ENCODE measurements at regions not wholly inside any gene's neighbourhood (a gene's known extent, or its start where the extent isn't known, plus 50 kb on each side); places are given as distances from the start of the nearest gene placed in this dataset.

- Histone ChIP-seq H3K27ac (ENCODE audit: low read depth) (no peak overlapping the region), H3F3A (replicated peaks; ENCODE audit: low read depth) (no peaks in the 10 kb centered on the region), H3K4me3 (no peak overlapping the region), H3K9me2 (ENCODE audit: insufficient read depth) (no peaks in the 10 kb centered on the region; the same call in 1 of the 2 replicates), H3K4me2 (no peak overlapping the region), H3K27me3 (ENCODE audit: insufficient read depth) (no peaks in the 10 kb centered on the region), H3K4me1 (ENCODE audit: insufficient read depth) (peaks cover 10% of the 10 kb centered on the region; the same call in 1 of the 2 replicates), H3K36me3 (ENCODE audit: insufficient read depth) (no peaks in the 10 kb centered on the region), H4K20me1 (replicated peaks; ENCODE audit: insufficient read depth) (no peaks in the 10 kb centered on the region), H3K79me2 (replicated peaks; ENCODE audit: insufficient read depth) (no peaks in the 10 kb centered on the region), H2AFZ (no peak overlapping the region)
- no peak for ATAC-seq
- H3K27ac Mint-ChIP-seq: no peak overlapping the region
- peaks cover 3% of the 10 kb centered on the region for H3K27me3 Mint-ChIP-seq (ENCODE audit: insufficient read depth, low read depth, poor library complexity)
- H3K36me3 Mint-ChIP-seq (ENCODE audit: low read depth): no peaks in the 10 kb centered on the region
- H3K4me1 Mint-ChIP-seq: peaks cover 10% of the 10 kb centered on the region
- H3K4me3 Mint-ChIP-seq: no peak overlapping the region
- H3K9me3 Mint-ChIP-seq: 0 out of 3 replicates have a peak, but pooled peaks cover 3% of the 10 kb centered on the region
- no peak for DNase-seq (ENCODE audit: low spot score)
- TF ChIP-seq NANOG (IDR thresholded peaks at IDR 0.05; ENCODE audit: borderline replicate concordance) (no peak), ZNF462 (CRISPR knock-in tag; IDR thresholded peaks at IDR 0.05) (no peak), ETS1 (IDR thresholded peaks at IDR 0.05) (no peak), CTCF (conservative IDR thresholded peaks at IDR 0.05; ENCODE audit: low read depth in 2 of 2) (no peak), JUNB (IDR thresholded peaks at IDR 0.05; ENCODE audit: unreplicated experiment) (no peak), REST (IDR thresholded peaks at IDR 0.05; ENCODE audit: unreplicated experiment) (no peak), ZNF331 (CRISPR knock-in tag; IDR thresholded peaks at IDR 0.05; ENCODE audit: low read depth) (no peak), CREB1 (CRISPR knock-in tag; IDR thresholded peaks at IDR 0.05; ENCODE audit: low read depth) (no peak), POLR2AphosphoS5 (IDR thresholded peaks at IDR 0.05; ENCODE audit: low read depth) (no peak), EZH2phosphoT487 (IDR thresholded peaks at IDR 0.05; ENCODE audit: unreplicated experiment) (no peak), ZNF114 (CRISPR knock-in tag; IDR thresholded peaks at IDR 0.05) (no peak), EZH2 (IDR thresholded peaks at IDR 0.05; ENCODE audit: low read depth, unreplicated experiment) (no peak), STAT1 (IDR thresholded peaks at IDR 0.05; ENCODE audit: unreplicated experiment) (no peak)
These were observed 76.2 kb upstream of the COX10 start for GRCh38 chr17:13993106-13993505.

Data from GM23338 (cell line).